Activated naive CD8-positive, alpha-beta T cell treated with anti-CD3 and anti-CD28 coated beads, Interleukin-2, amount 50 U/mL, for 24 hours (primary cell): ENCODE measurements at regions not wholly inside any gene's neighbourhood (a gene's known extent, or its start where the extent isn't known, plus 50 kb on each side); places are given as distances from the start of the nearest gene placed in this dataset.
"Not testable (repeated sequence)": the region's sequence is repeated elsewhere in the genome, so short reads cannot be mapped to it uniquely, and the experiment has no call there.

Experiments used
- ATAC-seq: fragments of 150-1000 bp; cut with Tn5 transposase; one replicate; pipeline ENCODE4 v1.10.0; 2021
- DNase-seq: peaks from one replicate; pipeline ENCODE4 v3.0.0; 2021
- H3K27ac Mint-ChIP-seq: one replicate; pipeline ENCODE4 v1.8.0; 2021; ENCODE audit warnings: mild to moderate bottlenecking, mixed read lengths
- H3K27me3 Mint-ChIP-seq: one replicate; pipeline ENCODE4 v1.8.0; 2021; ENCODE audit warnings: mixed read lengths
- H3K36me3 Mint-ChIP-seq: one replicate; pipeline ENCODE4 v1.8.0; 2021; ENCODE audit warnings: low read depth, mixed read lengths
- H3K4me1 Mint-ChIP-seq: one replicate; pipeline ENCODE4 v1.8.0; 2021; ENCODE audit warnings: mixed read lengths
- H3K4me3 Mint-ChIP-seq: one replicate; pipeline ENCODE4 v1.8.0; 2021; ENCODE audit warnings: mild to moderate bottlenecking, moderate library complexity, mixed read lengths
- H3K9me3 Mint-ChIP-seq: one replicate; pipeline ENCODE4 v1.8.0; 2021; ENCODE audit warnings: mixed read lengths

GRCh38 chr13:18600366-18600765 lies 581.3 kb downstream of the TUBA3C start:
- H3K27ac Mint-ChIP-seq, ATAC-seq, H3K4me3 Mint-ChIP-seq, H3K27me3 Mint-ChIP-seq, H3K36me3 Mint-ChIP-seq, H3K9me3 Mint-ChIP-seq, H3K4me1 Mint-ChIP-seq, DNase-seq: not testable (repeated sequence)

- H3K4me3 Mint-ChIP-seq, ATAC-seq, H3K36me3 Mint-ChIP-seq: not testable (repeated sequence)
Measured at GRCh38 chr13:18599791-18600211, 581.8 kb downstream of the TUBA3C start.

GRCh38 chr13:18598543-18598942 lies 583.1 kb downstream of the TUBA3C start:
- H3K27ac Mint-ChIP-seq, H3K36me3 Mint-ChIP-seq, ATAC-seq, H3K9me3 Mint-ChIP-seq, DNase-seq, H3K4me1 Mint-ChIP-seq, H3K4me3 Mint-ChIP-seq, H3K27me3 Mint-ChIP-seq: not testable (repeated sequence)

More at GRCh38 chr13:18599791-18600211, 581.8 kb downstream of the TUBA3C start:
- H3K27me3 Mint-ChIP-seq, H3K27ac Mint-ChIP-seq, H3K9me3 Mint-ChIP-seq, H3K4me1 Mint-ChIP-seq: not testable (repeated sequence)
- peak; percentile 12 for DNase-seq

- not testable (repeated sequence) for H3K4me1 Mint-ChIP-seq, H3K36me3 Mint-ChIP-seq, H3K9me3 Mint-ChIP-seq, H3K27ac Mint-ChIP-seq, H3K4me3 Mint-ChIP-seq, DNase-seq, ATAC-seq, H3K27me3 Mint-ChIP-seq
Measured at GRCh38 chr13:18597940-18598339, 583.7 kb downstream of the TUBA3C start.

GRCh38 chr13:18577103-18577502 lies 604.5 kb downstream of the TUBA3C start:
- H3K27ac Mint-ChIP-seq, H3K4me1 Mint-ChIP-seq, H3K36me3 Mint-ChIP-seq, H3K4me3 Mint-ChIP-seq, H3K9me3 Mint-ChIP-seq, ATAC-seq, H3K27me3 Mint-ChIP-seq, DNase-seq: not testable (repeated sequence)

GRCh38 chr13:18567890-18568289 lies 613.7 kb downstream of the TUBA3C start:
- not testable (repeated sequence) for H3K9me3 Mint-ChIP-seq, H3K27me3 Mint-ChIP-seq, H3K4me1 Mint-ChIP-seq, H3K27ac Mint-ChIP-seq, ATAC-seq, DNase-seq, H3K36me3 Mint-ChIP-seq, H3K4me3 Mint-ChIP-seq
